Pancreas (tissue), 10 donors: ENCODE measurements at regions not wholly inside any gene's neighbourhood (a gene's known extent, or its start where the extent isn't known, plus 50 kb on each side); places are given as distances from the start of the nearest gene placed in this dataset.
"Not testable (repeated sequence)": the region's sequence is repeated elsewhere in the genome, so short reads cannot be mapped to it uniquely, and the experiment has no call there.

Source experiments
- ATAC-seq, 4 donors: fragments of 200-7000 bp; cut with Tn5 transposase; one replicate each; pipeline versions ENCODE4 v1.8.0 to v1.9.1; 2020; ENCODE audit warnings: mild to moderate bottlenecking in 4 of 4, moderate library complexity in 4 of 4
- DNase-seq, 6 donors: peaks; one replicate each; pipeline ENCODE4 v3.0.0-alpha.2; 2020
- FAIRE-seq: peaks from 2 replicates; lab custom pipeline; 2012; peaks lifted over from hg19 to GRCh38; lab: Jason Lieb, UNC
- H3K27ac ChIP-seq, 4 donors: fragments of 200-600 bp; sonication (generic); 1 replicate in 3 of 4; 2 replicates in 1 of 4; pipeline versions ENCODE4 v1.5.0 to v1.8.0; 2020
- H3K27me3 ChIP-seq, 4 donors: fragments of 200-600 bp; one replicate each; pipeline ENCODE4 v1.8.0; 2021
- H3K36me3 ChIP-seq, 3 donors: fragments of 200-600 bp; sonication (generic) in 1 of 3; one replicate each; pipeline versions ENCODE4 v1.5.0 to v1.8.0; 2020 to 2021
- H3K4me1 ChIP-seq, 3 donors: fragments of 200-600 bp; one replicate each; pipeline ENCODE4 v1.8.0; 2021
- H3K4me3 ChIP-seq, 4 donors: fragments of 200-600 bp; sonication (generic) in 2 of 4; one replicate each; pipeline versions ENCODE4 v1.5.0 to v1.8.0; 2020 to 2021
- H3K9me3 ChIP-seq, 4 donors: fragments of 200-600 bp; one replicate each; pipeline ENCODE4 v1.8.0; 2021
- CTCF ChIP-seq, 4 donors: fragments of 200-600 bp; sonication (generic) in 3 of 4; IDR thresholded peaks; one replicate each; pipeline versions ENCODE4 v1.5.0 to v1.8.0; 2021; ENCODE audit warnings: antibody characterized with exemption in 4 of 4
- WGBS, 2 donors: extraction: QIAGEN DNeasy Blood & Tissue Kit; methylation state at CpG; one replicate each; pipeline ENCODE4 v1.1.7; 2013; 5-methylcytosine and 5-hydroxymethylcytosine counted together
- intact Hi-C, 3 donors: fragments of 100-400 bp; cut with DNase I; formaldehyde crosslinking; loops; one replicate each; pipeline versions ENCODE4 v1.11.1 to v1.14.2; 2022
- donor health status: healthy with polysubstance abuse.
- donor health status: DM: no; HTN: no; CAD: no; lungs with moderate emphysema.
- donor health status: DM: no; HTN: no; CAD: no.
- donor health status: control.
- donor health status: control.
- donor health status: Bipolar disorder and iron deficiency.
- donor health status: DM: yes; HTN: yes; CAD: no.
- donor health status: DM: no; HTN: no; CAD: no.
- donor health status: DM: no; HTN: no; CAD: no.
- donor health status: DM: yes; HTN: yes; CAD: no.

DNA sequence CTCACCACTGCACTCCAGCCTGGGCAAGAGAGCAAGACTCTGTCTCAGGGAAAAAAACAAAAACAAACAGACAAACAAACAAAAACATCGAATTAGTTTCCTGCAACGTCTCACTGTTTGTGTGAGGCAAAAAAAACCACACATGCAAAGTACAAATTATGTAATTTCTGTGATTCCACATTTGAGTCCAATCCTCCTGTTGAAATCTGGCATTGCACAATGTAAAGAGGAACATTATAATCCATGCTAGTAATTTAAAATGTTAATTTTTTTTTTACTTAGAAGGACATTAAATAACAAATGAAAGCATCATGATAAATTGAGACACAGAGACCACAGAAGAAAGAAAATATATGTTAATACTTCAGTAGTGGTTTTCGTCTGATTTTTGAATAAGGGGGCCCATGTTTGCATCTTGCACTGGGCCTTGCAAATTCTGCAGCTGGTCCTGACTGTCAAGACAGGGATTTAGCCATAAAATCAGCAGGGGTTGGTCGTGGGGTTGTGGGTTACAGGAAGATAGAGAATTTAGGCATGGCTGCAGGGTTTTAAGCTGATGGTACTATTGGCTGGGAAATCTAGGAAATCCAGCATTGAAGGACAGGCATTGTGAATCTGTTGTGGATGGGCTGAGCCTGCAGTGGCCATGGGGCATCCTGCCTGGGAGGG lies 102.6 kb upstream of the ALDH3B2 start:
- Histone ChIP-seq H3K4me1 (no peaks in the 10 kb centered on the region), H3K27me3 (no peaks in the 10 kb centered on the region), H3K9me3 (no peaks in the 10 kb centered on the region), H3K4me3 (no peak overlapping the region), H3K27ac (no peak overlapping the region), H3K36me3 (no peaks in the 10 kb centered on the region)
- FAIRE-seq (no peak), DNase-seq (no peak), ATAC-seq (no peak)
- intact Hi-C loops = no loop called here
- 42 to 50% methylated on average over 4 of the region's 4 CpGs for WGBS, 2 donors
- no peak for TF ChIP-seq CTCF (IDR thresholded peaks at IDR 0.05)

- DNase-seq, H3K4me1 ChIP-seq, H3K36me3 ChIP-seq, H3K9me3 ChIP-seq, FAIRE-seq, H3K27ac ChIP-seq, ATAC-seq, intact Hi-C loops, H3K27me3 ChIP-seq, H3K4me3 ChIP-seq: not testable (repeated sequence)
- WGBS, 2 donors = 23 to 38% methylated on average over 8 of the region's 8 CpGs
Measured at GRCh38 chr11:67774175-67774574, 99.8 kb upstream of the ALDH3B2 start.

- H3K27ac ChIP-seq, H3K36me3 ChIP-seq, intact Hi-C loops, H3K4me3 ChIP-seq, FAIRE-seq, ATAC-seq, H3K27me3 ChIP-seq, H3K9me3 ChIP-seq, H3K4me1 ChIP-seq, DNase-seq: not testable (repeated sequence)
- WGBS, 2 donors = 86 to 92% methylated on average over 11 of the region's 11 CpGs
Measured at GRCh38 chr11:67768001-67768730, 93.7 kb upstream of the ALDH3B2 start.

DNA sequence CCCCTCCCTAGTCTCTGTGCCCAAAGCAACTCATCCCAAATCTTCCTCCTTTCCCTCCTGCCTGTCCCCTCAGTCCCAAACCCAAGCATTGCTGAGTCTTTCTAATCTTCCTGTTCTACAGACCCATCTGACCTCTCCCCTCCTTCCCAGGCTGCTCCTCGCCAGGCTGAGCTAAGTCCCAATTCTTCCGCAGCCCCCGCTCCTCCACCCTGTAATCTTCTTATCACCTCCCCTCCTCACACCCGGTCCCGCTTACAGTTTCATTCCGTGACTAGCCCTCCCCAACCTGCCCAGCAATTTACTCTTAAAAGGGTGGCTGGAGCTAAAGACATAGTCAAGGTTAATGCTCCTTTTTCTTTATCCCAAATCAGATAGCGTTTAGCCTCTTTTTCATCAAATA lies 86.8 kb upstream of the ALDH3B2 start:
- H3K4me3 ChIP-seq, H3K36me3 ChIP-seq, H3K27ac ChIP-seq, H3K9me3 ChIP-seq, FAIRE-seq, intact Hi-C loops, DNase-seq, H3K4me1 ChIP-seq, ATAC-seq, H3K27me3 ChIP-seq: not testable (repeated sequence)
- 59 to 68% methylated on average over 7 of the region's 7 CpGs for WGBS, 2 donors

GRCh38 chr11:67759321-67759720 lies 84.9 kb upstream of the ALDH3B2 start:
- FAIRE-seq, H3K4me1 ChIP-seq, ATAC-seq, H3K9me3 ChIP-seq, intact Hi-C loops, H3K36me3 ChIP-seq, H3K27me3 ChIP-seq, H3K4me3 ChIP-seq, H3K27ac ChIP-seq: not testable (repeated sequence)
- WGBS, 2 donors = 46 to 50% methylated on average over 3 of the region's 3 CpGs
- DNase-seq = peak in 1 of 6 donors; percentile 15

GRCh38 chr11:67758467-67758866 lies 84.0 kb upstream of the ALDH3B2 start:
- 72 to 86% methylated on average over 6 of the region's 6 CpGs for WGBS, 2 donors
- H3K9me3 ChIP-seq, intact Hi-C loops, ATAC-seq, FAIRE-seq, H3K27me3 ChIP-seq, H3K4me1 ChIP-seq, DNase-seq, H3K27ac ChIP-seq, H3K36me3 ChIP-seq, H3K4me3 ChIP-seq: not testable (repeated sequence)

DNA sequence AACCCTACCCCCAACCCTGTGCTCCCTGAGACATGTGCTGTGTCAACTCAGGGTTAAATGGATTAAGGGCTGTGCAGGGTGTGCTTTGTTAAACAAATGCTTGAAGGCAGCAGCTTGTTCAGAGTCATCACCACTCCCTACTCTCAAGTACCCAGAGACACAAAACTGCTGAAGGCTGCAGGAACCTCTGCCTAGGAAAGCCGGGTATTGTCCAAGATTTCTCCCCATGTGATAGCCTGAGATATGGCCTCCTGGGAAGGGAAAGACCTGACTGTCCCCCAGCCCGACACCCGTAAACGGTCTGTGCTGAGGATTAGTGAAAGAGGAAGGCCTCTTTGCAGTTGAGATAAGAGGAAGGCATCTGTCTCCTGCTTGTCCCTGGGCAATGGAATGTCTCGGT lies 83.6 kb upstream of the ALDH3B2 start:
- H3K9me3 ChIP-seq, H3K4me3 ChIP-seq, FAIRE-seq, intact Hi-C loops, ATAC-seq, H3K4me1 ChIP-seq, H3K27ac ChIP-seq, H3K36me3 ChIP-seq, H3K27me3 ChIP-seq, DNase-seq: not testable (repeated sequence)
- 56 to 74% methylated on average over 5 of the region's 5 CpGs for WGBS, 2 donors

- ATAC-seq, H3K27ac ChIP-seq, FAIRE-seq, H3K27me3 ChIP-seq, H3K36me3 ChIP-seq, H3K4me3 ChIP-seq, H3K9me3 ChIP-seq, DNase-seq, intact Hi-C loops, H3K4me1 ChIP-seq: not testable (repeated sequence)
- 62 to 74% methylated on average over 4 of the region's 4 CpGs for WGBS, 2 donors
Measured at GRCh38 chr11:67753820-67754219, 79.4 kb upstream of the ALDH3B2 start.
